CD14-positive monocyte (primary cell): ENCODE measurements at regions not wholly inside any gene's neighbourhood (a gene's known extent, or its start where the extent isn't known, plus 50 kb on each side); places are given as distances from the start of the nearest gene placed in this dataset.

Experiments
- DNase-seq, 3 donors: peaks; one replicate each; pipeline ENCODE4 v3.0.0-alpha.2; 2011 to 2022
- H2AFZ ChIP-seq: 2 replicates; pipeline ENCODE4 v1.6.0; 2012; ENCODE audit warnings: mild to moderate bottlenecking, low read depth, low read length, inconsistent platforms; ENCODE audit not compliant: insufficient read depth, poor library complexity, severe bottlenecking
- H3K27ac ChIP-seq, 2 donors: 1 replicate in 1 of 2; 2 replicates in 1 of 2; pipeline ENCODE4 v1.5.1; 2012 to 2013; ENCODE audit warnings: low read length in 2 of 2, control low read depth in 1 of 2, inconsistent platforms in 1 of 2, low read depth in 1 of 2, mild to moderate bottlenecking in 1 of 2
- H3K27me3 ChIP-seq, 2 donors: one replicate each; pipeline versions ENCODE4 v1.6.0 to v1.6.1; 2011 to 2013; ENCODE audit warnings: low read length in 2 of 2; ENCODE audit not compliant: control insufficient read depth in 2 of 2, insufficient read depth in 2 of 2
- H3K36me3 ChIP-seq, 2 donors: replicated peaks in 1 of 2; 1 replicate in 1 of 2; 2 replicates in 1 of 2; pipeline versions ENCODE4 v1.5.1 to v1.6.1; 2012 to 2013; ENCODE audit warnings: low read length in 2 of 2, control low read depth in 1 of 2, inconsistent platforms in 1 of 2, mild to moderate bottlenecking in 1 of 2; ENCODE audit not compliant: insufficient read depth in 2 of 2, control insufficient read depth in 1 of 2
- H3K4me1 ChIP-seq, 2 donors: 1 replicate in 1 of 2; 2 replicates in 1 of 2; pipeline versions ENCODE4 v1.5.1 to v1.6.1; 2012 to 2013; ENCODE audit warnings: low read length in 2 of 2, control low read depth in 1 of 2, inconsistent platforms in 1 of 2, mild to moderate bottlenecking in 1 of 2, moderate library complexity in 1 of 2; ENCODE audit not compliant: insufficient read depth in 2 of 2, control insufficient read depth in 1 of 2
- H3K4me2 ChIP-seq: replicated peaks from 2 replicates; pipeline ENCODE3; 2012; ENCODE audit warnings: low read length, moderate library complexity, mild to moderate bottlenecking; ENCODE audit not compliant: poor library complexity, severe bottlenecking; ENCODE audit errors: extremely low read depth
- H3K4me3 ChIP-seq, 3 experiments: fragments of 200-600 bp in 1 of 3; sonication (generic) in 1 of 3; replicated peaks in 1 of 3; 1 replicate in 2 of 3; 2 replicates in 1 of 3; pipeline ENCODE4 v1.5.1; 2011 to 2013; ENCODE audit warnings: low read length in 3 of 3, mild to moderate bottlenecking in 3 of 3, control low read depth in 2 of 3, low read depth in 2 of 3, inconsistent platforms in 1 of 3, moderate library complexity in 1 of 3
- H3K79me2 ChIP-seq: 2 replicates; pipeline ENCODE4 v1.6.0; 2012; ENCODE audit warnings: mild to moderate bottlenecking, control low read depth, inconsistent platforms, low read length, moderate library complexity; ENCODE audit not compliant: insufficient read depth
- H3K9ac ChIP-seq: 2 replicates; pipeline ENCODE4 v1.6.0; 2017; ENCODE audit warnings: low read length, mild to moderate bottlenecking; ENCODE audit not compliant: insufficient read depth, poor library complexity, severe bottlenecking
- H3K9me3 ChIP-seq, 2 donors: replicated peaks in 1 of 2; 1 replicate in 1 of 2; 2 replicates in 1 of 2; pipeline versions ENCODE4 v1.5.1 to v1.6.1; 2012 to 2013; ENCODE audit warnings: low read length in 2 of 2, control low read depth in 1 of 2; ENCODE audit not compliant: control insufficient read depth in 1 of 2, insufficient read depth in 1 of 2
- H4K20me1 ChIP-seq: 2 replicates; pipeline ENCODE4 v1.6.0; 2012; ENCODE audit warnings: mild to moderate bottlenecking, low read length, control low read depth, moderate library complexity; ENCODE audit not compliant: insufficient read depth
- H3K27ac Mint-ChIP-seq, 7 donors: one replicate each; pipeline ENCODE4 v1.8.0; 2020; ENCODE audit warnings: mild to moderate bottlenecking in 7 of 7, mixed read lengths in 7 of 7, moderate library complexity in 6 of 7, inconsistent platforms in 2 of 7
- H3K27me3 Mint-ChIP-seq, 3 donors: one replicate each; pipeline ENCODE4 v1.8.0; 2021 to 2022; ENCODE audit warnings: low read depth in 3 of 3, mild to moderate bottlenecking in 3 of 3, mixed read lengths in 3 of 3, moderate library complexity in 3 of 3, inconsistent platforms in 1 of 3
- H3K36me3 Mint-ChIP-seq, 2 donors: one replicate each; pipeline ENCODE4 v1.8.0; 2020; ENCODE audit warnings: mixed read lengths in 2 of 2, inconsistent platforms in 1 of 2, mild to moderate bottlenecking in 1 of 2
- H3K4me1 Mint-ChIP-seq: one replicate; pipeline ENCODE4 v1.8.0; 2020; ENCODE audit warnings: mild to moderate bottlenecking, mixed read lengths
- H3K4me3 Mint-ChIP-seq, 2 donors: one replicate each; pipeline ENCODE4 v1.8.0; 2020; ENCODE audit warnings: mild to moderate bottlenecking in 2 of 2, mixed read lengths in 2 of 2, moderate library complexity in 1 of 2
- H3K9me3 Mint-ChIP-seq, 7 donors: one replicate each; pipeline ENCODE4 v1.8.0; 2020 to 2022; ENCODE audit warnings: mixed read lengths in 7 of 7, mild to moderate bottlenecking in 6 of 7, moderate library complexity in 6 of 7, inconsistent platforms in 2 of 7
- WGBS: methylation state at CpG from one replicate; pipeline ENCODE4 v1.1.5; 2013; ENCODE audit warnings: missing lambda C conversion rate; ENCODE audit not compliant: insufficient coverage; 5-methylcytosine and 5-hydroxymethylcytosine counted together
- intact Hi-C, 2 donors: fragments of 100-400 bp; cut with micrococcal nuclease; formaldehyde crosslinking; loops; one replicate each; pipeline versions ENCODE4 v1.15.0 to v1.15.1; 2023
- TF ChIP-seq, protein P1 (sequence below): fragments of 200-600 bp; IDR thresholded peaks from one replicate; pipeline ENCODE4 v1.8.0; 2022; ENCODE audit warnings: antibody characterized with exemption, mild to moderate bottlenecking

DNA sequence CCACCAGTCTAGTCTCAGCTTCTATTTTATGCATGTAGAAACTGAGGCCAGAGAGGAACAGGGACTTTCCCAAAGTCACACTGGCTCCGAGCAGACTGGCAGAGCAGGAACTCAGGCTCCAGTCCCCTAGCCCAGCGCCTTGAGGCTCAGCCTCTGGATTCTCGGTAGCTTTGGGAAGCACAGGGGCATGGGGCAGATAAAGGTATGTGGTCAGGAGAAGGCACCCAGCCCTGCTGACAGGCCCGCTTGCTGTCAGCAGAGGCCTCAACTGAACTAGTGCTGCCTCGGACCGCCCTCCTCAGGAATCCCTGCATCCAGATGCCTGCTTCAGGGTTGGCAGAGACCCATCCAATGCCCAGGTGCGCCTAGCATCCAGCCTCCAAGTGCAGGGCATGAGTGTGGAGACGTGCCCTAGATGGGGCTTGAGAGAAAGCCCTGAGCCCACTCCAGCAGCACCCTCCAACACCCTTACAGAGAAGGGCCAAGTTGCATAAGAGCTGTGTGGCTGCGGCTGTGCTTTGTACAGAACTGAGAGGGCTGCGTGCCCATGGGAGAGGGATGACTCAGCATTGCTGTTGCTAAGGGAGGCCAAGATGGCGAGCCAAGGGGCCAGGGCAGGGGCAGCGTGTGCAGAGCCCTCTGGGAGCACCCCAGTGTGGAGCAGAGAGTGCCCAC lies 168.6 kb downstream of the MACROH2A1 start:
- peak; percentile 67 to 83 (median 81) for DNase-seq
- H3K27me3 ChIP-seq, result no peaks in the 10 kb centered on the region
- Mint-ChIP-seq H3K9me3 (peaks cover 3 to 10% (median 5%) of the 10 kb centered on the region in 7 donors), H3K27ac (peak overlapping the region in 6 of 7 donors; percentile 26 to 86 (median 70)), H3K4me1 (peaks cover 48% of the 10 kb centered on the region), H3K4me3 (peak overlapping the region in 1 of 2 donors; percentile 57), H3K36me3 (no peaks in the 10 kb centered on the region), H3K27me3 (peaks cover 0 to 8% (median 3%) of the 10 kb centered on the region in 3 donors)
- TF ChIP-seq, protein P1, sequence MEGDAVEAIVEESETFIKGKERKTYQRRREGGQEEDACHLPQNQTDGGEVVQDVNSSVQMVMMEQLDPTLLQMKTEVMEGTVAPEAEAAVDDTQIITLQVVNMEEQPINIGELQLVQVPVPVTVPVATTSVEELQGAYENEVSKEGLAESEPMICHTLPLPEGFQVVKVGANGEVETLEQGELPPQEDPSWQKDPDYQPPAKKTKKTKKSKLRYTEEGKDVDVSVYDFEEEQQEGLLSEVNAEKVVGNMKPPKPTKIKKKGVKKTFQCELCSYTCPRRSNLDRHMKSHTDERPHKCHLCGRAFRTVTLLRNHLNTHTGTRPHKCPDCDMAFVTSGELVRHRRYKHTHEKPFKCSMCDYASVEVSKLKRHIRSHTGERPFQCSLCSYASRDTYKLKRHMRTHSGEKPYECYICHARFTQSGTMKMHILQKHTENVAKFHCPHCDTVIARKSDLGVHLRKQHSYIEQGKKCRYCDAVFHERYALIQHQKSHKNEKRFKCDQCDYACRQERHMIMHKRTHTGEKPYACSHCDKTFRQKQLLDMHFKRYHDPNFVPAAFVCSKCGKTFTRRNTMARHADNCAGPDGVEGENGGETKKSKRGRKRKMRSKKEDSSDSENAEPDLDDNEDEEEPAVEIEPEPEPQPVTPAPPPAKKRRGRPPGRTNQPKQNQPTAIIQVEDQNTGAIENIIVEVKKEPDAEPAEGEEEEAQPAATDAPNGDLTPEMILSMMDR, result no peak
- H3K4me3 ChIP-seq, result peak overlapping the region in 1 of 3 experiments; percentile 26
- intact Hi-C loops, result no loop called here
- H3K4me2 ChIP-seq, result peak overlapping the region; percentile 14
- 30% methylated on average over 9 of the region's 12 CpGs for WGBS
- H3K9ac ChIP-seq, result no peak overlapping the region
- peaks cover 0 to 7% of the 10 kb centered on the region in 2 donors for H3K9me3 ChIP-seq
- peaks cover 46 to 49% of the 10 kb centered on the region in 2 donors for H3K4me1 ChIP-seq
- no peaks in the 10 kb centered on the region for H3K36me3 ChIP-seq
- no peaks in the 10 kb centered on the region for H3K79me2 ChIP-seq
- peak overlapping the region; percentile 18 for H2AFZ ChIP-seq
- H4K20me1 ChIP-seq, result no peaks in the 10 kb centered on the region
- H3K27ac ChIP-seq, result peak overlapping the region; percentile 55 to 56

DNA sequence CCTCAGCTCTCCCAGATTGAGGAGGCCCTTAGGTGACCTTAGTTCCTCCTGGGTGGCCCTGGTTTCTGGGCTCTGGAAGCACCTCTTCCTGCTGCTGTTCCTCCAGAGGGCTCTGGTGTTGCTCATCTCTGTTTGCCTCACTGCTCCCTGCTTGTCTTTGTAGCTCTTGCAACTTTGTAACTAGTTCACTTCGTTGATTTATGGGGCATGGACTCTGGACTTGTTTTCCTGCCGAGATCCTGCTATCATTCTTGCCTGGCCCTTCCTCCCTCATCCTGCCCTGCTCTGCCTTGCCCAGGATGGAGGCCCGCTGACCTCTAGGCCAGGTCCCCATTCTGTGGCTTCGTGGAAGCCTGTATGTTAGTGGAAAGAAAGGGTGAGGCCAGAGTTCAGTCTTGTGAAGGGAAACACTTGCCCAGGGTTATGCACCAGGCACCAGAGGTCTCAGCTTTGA lies 169.3 kb downstream of the MACROH2A1 start:
- TF ChIP-seq, protein P1, result no peak
- no peaks in the 10 kb centered on the region for H3K36me3 Mint-ChIP-seq
- peak overlapping the region in 2 of 7 donors; percentile 36 to 59 for H3K27ac Mint-ChIP-seq
- Histone ChIP-seq H3K9me3 (peaks cover 0 to 7% of the 10 kb centered on the region in 2 donors), H4K20me1 (no peaks in the 10 kb centered on the region), H3K4me3 (peak overlapping the region in 1 of 3 experiments; percentile 26), H3K27ac (peak overlapping the region in 1 of 2 donors; percentile 56), H2AFZ (no peak overlapping the region), H3K4me1 (peaks cover 53 to 56% of the 10 kb centered on the region in 2 donors), H3K27me3 (no peaks in the 10 kb centered on the region), H3K4me2 (no peak overlapping the region), H3K36me3 (no peaks in the 10 kb centered on the region), H3K79me2 (no peaks in the 10 kb centered on the region), H3K9ac (no peak overlapping the region)
- peaks cover 3 to 6% (median 3%) of the 10 kb centered on the region in 3 donors for H3K27me3 Mint-ChIP-seq
- no peak for DNase-seq
- intact Hi-C loops, result no loop called here
- H3K4me3 Mint-ChIP-seq, result peak overlapping the region in 1 of 2 donors; percentile 36
- 92% methylated on average over 2 of the region's 4 CpGs for WGBS
- peaks cover 55% of the 10 kb centered on the region for H3K4me1 Mint-ChIP-seq
- peaks cover 3 to 10% (median 5%) of the 10 kb centered on the region in 7 donors for H3K9me3 Mint-ChIP-seq
